A549 (cell line): ENCODE measurements at regions not wholly inside any gene's neighbourhood (a gene's known extent, or its start where the extent isn't known, plus 50 kb on each side); places are given as distances from the start of the nearest gene placed in this dataset.

Source experiments
- ATAC-seq, 2 experiments: fragments of 200-7000 bp in 1 of 2; fragments of >200 bp in 1 of 2; cut with Nextera tagmentation in 1 of 2; cut with Tn5 transposase in 1 of 2; 3 replicates each; pipeline versions ENCODE4 v1.8.0 to v1.9.1; 2018 to 2020; ENCODE audit warnings: mild to moderate bottlenecking in 1 of 2, moderate library complexity in 1 of 2
- CTCF ChIA-PET: fragments of 300-600 bp; sonication (Branson Sonifier 250); formaldehyde crosslinking; extraction: SDS; loops from one replicate; lab custom pipeline; 2021; ENCODE audit warnings: antibody characterized with exemption, inconsistent platforms; lab: Yijun Ruan, JAX
- POLR2A ChIA-PET: fragments of 350-600 bp; formaldehyde crosslinking; extraction: SDS; loops from one replicate; lab custom pipeline; 2021; ENCODE audit warnings: antibody characterized with exemption, inconsistent platforms; lab: Yijun Ruan, JAX
- DNase-seq, 2 experiments: peaks; one replicate each; pipeline versions ENCODE4 v3.0.0 to v3.0.0-alpha.2; 2011 to 2016; ENCODE audit warnings: low read depth in 1 of 2, low spot score in 1 of 2
- FAIRE-seq: peaks from 2 replicates; lab custom pipeline; 2011; peaks lifted over from hg19 to GRCh38; lab: Jason Lieb, UNC
- H3K27ac ChIP-seq, 2 experiments: fragments of >200 bp; sonication (Bioruptor Twin); formaldehyde crosslinking; 3 replicates each; pipeline ENCODE4 v1.5.1; 2016 to 2017
- H3K4me1 ChIP-seq: fragments of >200 bp; sonication (Bioruptor Twin); formaldehyde crosslinking; 3 replicates; pipeline ENCODE4 v1.6.1; 2016
- H3K4me2 ChIP-seq: fragments of >200 bp; sonication (Bioruptor Twin); formaldehyde crosslinking; 3 replicates; pipeline ENCODE4 v1.6.1; 2016
- H3K4me3 ChIP-seq: fragments of >200 bp; sonication (Bioruptor Twin); formaldehyde crosslinking; 3 replicates; pipeline ENCODE4 v1.5.1; 2016
- H3K9me3 ChIP-seq: fragments of >200 bp; sonication (Bioruptor Twin); formaldehyde crosslinking; 3 replicates; pipeline ENCODE4 v1.6.1; 2016
- ATOH8 ChIP-seq: fragments of 250-450 bp; sonication (Bioruptor Pico); IDR thresholded peaks from 2 replicates; pipeline ENCODE4 v1.5.0; 2020; ENCODE audit warnings: low read depth, mild to moderate bottlenecking, moderate library complexity
- BCL3 ChIP-seq: fragments of >200 bp; sonication (Bioruptor Twin); formaldehyde crosslinking; IDR thresholded peaks from 3 replicates; pipeline ENCODE4 v1.6.1; 2016
- CEBPB ChIP-seq, 2 experiments: fragments of >200 bp in 1 of 2; sonication (Bioruptor Twin) in 1 of 2; formaldehyde crosslinking in 1 of 2; IDR thresholded peaks; 2 replicates each; pipeline ENCODE4 v1.6.1; 2012 to 2016
- CHD2 ChIP-seq: fragments of 150-350 bp; IDR thresholded peaks from 2 replicates; pipeline ENCODE4 v1.6.1; 2014; ENCODE audit warnings: low read length; ENCODE audit not compliant: partially characterized antibody
- CHD4 ChIP-seq: fragments of 200-600 bp; sonication (generic); IDR thresholded peaks from 2 replicates; pipeline ENCODE4 v1.6.1; 2016; ENCODE audit warnings: antibody characterized with exemption, mild to moderate bottlenecking, borderline replicate concordance
- E2F6 ChIP-seq: IDR thresholded peaks from 2 replicates; pipeline ENCODE4 v1.6.1; 2012; ENCODE audit warnings: low read depth, borderline replicate concordance
- EHF ChIP-seq: fragments of 250-450 bp; sonication (Bioruptor Pico); IDR thresholded peaks from 2 replicates; pipeline ENCODE4 v1.5.0; 2020; ENCODE audit warnings: mild to moderate bottlenecking
- FOSB ChIP-seq: fragments of 250-450 bp; sonication (Bioruptor Pico); IDR thresholded peaks from 2 replicates; pipeline ENCODE4 v1.5.0; 2020; ENCODE audit warnings: mild to moderate bottlenecking, moderate library complexity
- GATA3 ChIP-seq: IDR thresholded peaks from 2 replicates; pipeline ENCODE4 v1.6.1; 2012; ENCODE audit warnings: borderline replicate concordance
- HDAC2 ChIP-seq: fragments of 200-600 bp; sonication (generic); IDR thresholded peaks from 2 replicates; pipeline ENCODE4 v1.6.1; 2016
- HEYL ChIP-seq: fragments of 250-450 bp; sonication (Bioruptor Pico); IDR thresholded peaks from 2 replicates; pipeline ENCODE4 v1.8.0; 2021; ENCODE audit warnings: mild to moderate bottlenecking, moderate library complexity
- KDM1A ChIP-seq: fragments of 200-600 bp; sonication (generic); IDR thresholded peaks from 2 replicates; pipeline ENCODE4 v1.6.1; 2016; ENCODE audit warnings: low read depth, mild to moderate bottlenecking
- MAZ ChIP-seq: fragments of 150-350 bp; IDR thresholded peaks from 2 replicates; pipeline ENCODE4 v1.6.1; 2014; ENCODE audit warnings: antibody characterized with exemption, low read depth, low read length, borderline replicate concordance
- PHF8 ChIP-seq: fragments of 200-600 bp; sonication (generic); IDR thresholded peaks from 2 replicates; pipeline ENCODE4 v1.6.1; 2016; ENCODE audit warnings: low read depth, mild to moderate bottlenecking, antibody characterized with exemption, moderate library complexity, borderline replicate concordance
- RARB ChIP-seq: fragments of 250-450 bp; sonication (Bioruptor Pico); IDR thresholded peaks from 2 replicates; pipeline ENCODE4 v1.8.0; 2021; ENCODE audit warnings: mild to moderate bottlenecking, moderate library complexity
- REST ChIP-seq: fragments of 200-600 bp; sonication (generic); IDR thresholded peaks from 2 replicates; pipeline ENCODE4 v1.6.1; 2016; ENCODE audit warnings: antibody characterized with exemption, mild to moderate bottlenecking, moderate library complexity
- RFX5 ChIP-seq: fragments of 450-650 bp; IDR thresholded peaks from 2 replicates; pipeline ENCODE4 v1.7.1; 2014; ENCODE audit warnings: antibody characterized with exemption, mild to moderate bottlenecking, moderate library complexity
- SMC3 ChIP-seq: fragments of >200 bp; sonication (Bioruptor Twin); formaldehyde crosslinking; IDR thresholded peaks from 3 replicates; pipeline ENCODE4 v1.6.1; 2018; ENCODE audit warnings: inconsistent platforms
- TP53 ChIP-seq: fragments of 250-450 bp; sonication (Bioruptor Pico); IDR thresholded peaks from 2 replicates; pipeline ENCODE4 v1.5.0; 2021; ENCODE audit warnings: mild to moderate bottlenecking, moderate library complexity
- ZSCAN20 ChIP-seq: fragments of 250-450 bp; sonication (Bioruptor Pico); IDR thresholded peaks from 2 replicates; pipeline ENCODE4 v1.8.0; 2022; ENCODE audit warnings: mild to moderate bottlenecking, moderate library complexity
- WGBS: methylation state at CpG from one replicate; pipeline ENCODE4 v1.1.6; 2017; ENCODE audit errors: missing lambda C conversion rate; 5-methylcytosine and 5-hydroxymethylcytosine counted together

- no peak for FAIRE-seq
- WGBS: 0% methylated on average over 2 of the region's 2 CpGs
- POLR2A ChIA-PET: no interaction called here
Observed at GRCh38 chr11:42595876-42596275, 715.9 kb upstream of the API5 start.

GRCh38 chr11:42596576-42597145, 715.1 kb upstream of the API5 start:
- WGBS: 9% methylated on average over 7 of the region's 7 CpGs
- CTCF ChIA-PET: no interaction called here
- ATAC-seq: no peak

More at GRCh38 chr11:42595876-42596275, 715.9 kb upstream of the API5 start:
- TF ChIP-seq HEYL (CRISPR knock-in tag) (no peak), CEBPB (IDR thresholded peaks at IDR 0.05) (no peak), ZSCAN20 (CRISPR knock-in tag) (no peak), BCL3 (no peak)
- ATAC-seq: no peak
- Histone ChIP-seq H3K4me3 (no peak overlapping the region), H3K9me3 (no peaks in the 10 kb centered on the region), H3K4me2 (no peak overlapping the region), H3K4me1 (no peaks in the 10 kb centered on the region), H3K27ac (no peak overlapping the region)
- DNase-seq: no peak
- CTCF ChIA-PET: interaction anchor here (0.5 kb wide), 1 partner anchor 684 kb away, joined by 3 read pairs; no protein-coding TSS in a partner anchor

More at GRCh38 chr11:42596576-42597145, 715.1 kb upstream of the API5 start:
- H3K27ac ChIP-seq: no peak overlapping the region
- FAIRE-seq: no peak
- no peaks in the 10 kb centered on the region for H3K4me1 ChIP-seq
- no peak overlapping the region for H3K4me3 ChIP-seq
- no peak for DNase-seq
- TF ChIP-seq PHF8: no peak
- no peak for TF ChIP-seq CEBPB (IDR thresholded peaks at IDR 0.05)
- TF ChIP-seq EHF (CRISPR knock-in tag): no peak
- no peak for TF ChIP-seq SMC3
- no peak for TF ChIP-seq ATOH8 (CRISPR knock-in tag)
- TF ChIP-seq CHD4: no peak
- TF ChIP-seq REST: no peak
- no peak for TF ChIP-seq MAZ
- TF ChIP-seq FOSB (CRISPR knock-in tag): no peak
- no peak for TF ChIP-seq CHD2
- no peak for TF ChIP-seq RARB
- TF ChIP-seq KDM1A: no peak
- TF ChIP-seq RFX5: no peak
- TF ChIP-seq HDAC2: no peak
- no peak for TF ChIP-seq TP53 (CRISPR knock-in tag)
- no peak for TF ChIP-seq GATA3
- no peak for TF ChIP-seq E2F6
- no peaks in the 10 kb centered on the region for H3K9me3 ChIP-seq
- POLR2A ChIA-PET: no interaction called here
- no peak overlapping the region for H3K4me2 ChIP-seq
